HepG2 (cell line): ENCODE measurements at regions not wholly inside any gene's neighbourhood (a gene's known extent, or its start where the extent isn't known, plus 50 kb on each side); places are given as distances from the start of the nearest gene placed in this dataset.
"Not testable (repeated sequence)": the region's sequence is repeated elsewhere in the genome, so short reads cannot be mapped to it uniquely, and the experiment has no call there.

Experiments
- ATAC-seq: fragments of 200-7000 bp; cut with Tn5 transposase; 3 replicates; pipeline ENCODE4 v1.9.1; 2020; ENCODE audit warnings: mild to moderate bottlenecking, moderate library complexity
- BruUV-seq: library from RNA; stranded (reverse); fragments of 400-500 nt; replicated peaks from 2 replicates; lab custom pipeline; 2021; lab: Mats Ljungman, UMichigan
- CTCF ChIA-PET: fragments of 300-600 bp; formaldehyde crosslinking; extraction: SDS; loops from one replicate; lab custom pipeline; 2021; ENCODE audit warnings: low total read pairs, inconsistent platforms, low intra/inter-chr PET ratio; lab: Yijun Ruan, JAX
- POLR2A ChIA-PET: fragments of 350-600 bp; sonication (Branson Sonifier 250); formaldehyde crosslinking; loops from one replicate; lab custom pipeline; 2020; ENCODE audit warnings: antibody characterized with exemption, inconsistent platforms; lab: Yijun Ruan, JAX
- DNase-seq: peaks from one replicate; pipeline ENCODE4 v3.0.0-alpha.2; 2015; ENCODE audit warnings: low spot score
- FAIRE-seq: peaks from 3 replicates; lab custom pipeline; 2011; peaks lifted over from hg19 to GRCh38; lab: Jason Lieb, UNC
- H2AFZ ChIP-seq: one replicate; pipeline ENCODE4 v1.6.1; 2011; ENCODE audit warnings: low read length, inconsistent platforms
- H3K27ac ChIP-seq: fragments of 300-600 bp; 3 replicates; pipeline ENCODE4 v1.8.0; 2011; ENCODE audit warnings: mixed run types, mild to moderate bottlenecking, mixed read lengths, low read length, inconsistent platforms; ENCODE audit not compliant: insufficient read depth; ENCODE audit errors: extremely low read length
- H3K27me3 ChIP-seq, 2 experiments: fragments of 200-600 bp in 1 of 2; 2 replicates in 1 of 2; 3 replicates in 1 of 2; pipeline versions ENCODE4 v1.6.0 to v1.8.0; 2011; ENCODE audit warnings: low read length in 2 of 2, mild to moderate bottlenecking in 2 of 2, moderate library complexity in 2 of 2, inconsistent platforms in 1 of 2; ENCODE audit not compliant: insufficient read depth in 2 of 2, control insufficient read depth in 1 of 2
- H3K36me3 ChIP-seq, 2 experiments: fragments of 200-600 bp in 1 of 2; replicated peaks in 1 of 2; 2 replicates in 1 of 2; 3 replicates in 1 of 2; pipeline versions ENCODE4 v1.5.1 to v1.8.0; 2011; ENCODE audit warnings: low read length in 2 of 2, inconsistent platforms in 1 of 2; ENCODE audit not compliant: insufficient read depth in 2 of 2, control insufficient read depth in 1 of 2
- H3K4me1 ChIP-seq: 2 replicates; pipeline ENCODE4 v1.5.1; 2012; ENCODE audit warnings: low read length, inconsistent platforms; ENCODE audit not compliant: insufficient read depth
- H3K4me2 ChIP-seq: 2 replicates; pipeline ENCODE4 v1.6.0; 2011; ENCODE audit warnings: low read depth, low read length, inconsistent platforms
- H3K4me3 ChIP-seq, 3 experiments: fragments of 200-600 bp in 1 of 3; sonication (generic), shearing (Covaris generic) in 1 of 3; replicated peaks in 1 of 3; 2 replicates each; pipeline ENCODE4 v1.5.1; 2011 to 2016; ENCODE audit warnings: low read length in 3 of 3, inconsistent platforms in 2 of 3, low read depth in 2 of 3, mild to moderate bottlenecking in 2 of 3, control low read depth in 1 of 3, mixed read lengths in 1 of 3; ENCODE audit not compliant: insufficient read depth in 1 of 3
- H3K79me2 ChIP-seq: one replicate; pipeline ENCODE4 v1.6.1; 2011; ENCODE audit warnings: low read length, inconsistent platforms; ENCODE audit not compliant: insufficient read depth
- H3K9ac ChIP-seq: 2 replicates; pipeline ENCODE4 v1.6.0; 2011; ENCODE audit warnings: mild to moderate bottlenecking, low read depth, low read length, inconsistent platforms; ENCODE audit not compliant: insufficient read depth
- H3K9me3 ChIP-seq: 2 replicates; pipeline ENCODE4 v1.5.1; 2012; ENCODE audit warnings: mild to moderate bottlenecking, low read length
- H4K20me1 ChIP-seq: 2 replicates; pipeline ENCODE4 v1.6.0; 2011; ENCODE audit warnings: inconsistent platforms, mild to moderate bottlenecking, low read length, moderate library complexity; ENCODE audit not compliant: insufficient read depth
- WGBS: methylation state at CpG from one replicate; pipeline ENCODE4 v1.1.6; 2017; ENCODE audit warnings: low lambda C conversion rate; 5-methylcytosine and 5-hydroxymethylcytosine counted together
- in situ Hi-C: cut with HindIII; loops from 2 replicates; pipeline ENCODE4 v1.10.0; 2017; ENCODE audit warnings: low pct_unique_long_range_greater_than_20kb; ENCODE audit not compliant: extremely low pct_ligation_motif_present
- intact Hi-C: fragments of 100-400 bp; cut with micrococcal nuclease; formaldehyde crosslinking; loops from one replicate; pipeline ENCODE4 v1.10.0; 2022; ENCODE audit not compliant: unreplicated experiment

- not testable (repeated sequence) for FAIRE-seq
Measured at GRCh38 chrY:22472027-22472426, 68.8 kb downstream of the RBMY1J start.

GRCh38 chrY:22477846-22478245, 74.6 kb downstream of the RBMY1J start:
- BruUV-seq, H3K4me3 ChIP-seq, H3K9me3 ChIP-seq, H3K79me2 ChIP-seq, H2AFZ ChIP-seq, H3K4me1 ChIP-seq, H3K36me3 ChIP-seq, CTCF ChIA-PET, POLR2A ChIA-PET, FAIRE-seq, DNase-seq, H4K20me1 ChIP-seq, intact Hi-C loops, H3K4me2 ChIP-seq, H3K9ac ChIP-seq, in situ Hi-C loops, H3K27me3 ChIP-seq, H3K27ac ChIP-seq, ATAC-seq: not testable (repeated sequence)
- WGBS, result no CpG with 5 or more reads among the region's 2 CpGs

More at GRCh38 chrY:22472027-22472426, 68.8 kb downstream of the RBMY1J start:
- H3K36me3 ChIP-seq, H3K27ac ChIP-seq, DNase-seq, CTCF ChIA-PET, H3K79me2 ChIP-seq, H3K4me3 ChIP-seq, ATAC-seq, H3K9me3 ChIP-seq, in situ Hi-C loops, H3K4me2 ChIP-seq, H2AFZ ChIP-seq, H3K9ac ChIP-seq, H4K20me1 ChIP-seq, BruUV-seq, POLR2A ChIA-PET, H3K4me1 ChIP-seq, intact Hi-C loops, H3K27me3 ChIP-seq: not testable (repeated sequence)
- WGBS, result no CpG with 5 or more reads among the region's 1 CpG

GRCh38 chrY:22484465-22484864, 81.3 kb downstream of the RBMY1J start:
- H3K4me1 ChIP-seq, H3K9ac ChIP-seq, DNase-seq, H4K20me1 ChIP-seq, CTCF ChIA-PET, H3K36me3 ChIP-seq, H3K79me2 ChIP-seq, H3K27ac ChIP-seq, H3K27me3 ChIP-seq, H3K4me2 ChIP-seq, intact Hi-C loops, H2AFZ ChIP-seq, in situ Hi-C loops, BruUV-seq, FAIRE-seq, H3K9me3 ChIP-seq, POLR2A ChIA-PET, H3K4me3 ChIP-seq, ATAC-seq: not testable (repeated sequence)
- WGBS, result no CpG with 5 or more reads among the region's 2 CpGs

GRCh38 chrY:22488688-22489087, 85.5 kb downstream of the RBMY1J start:
- H4K20me1 ChIP-seq, H3K27me3 ChIP-seq, H3K4me1 ChIP-seq, H3K9me3 ChIP-seq, DNase-seq, H3K79me2 ChIP-seq, intact Hi-C loops, CTCF ChIA-PET, H3K36me3 ChIP-seq, H3K4me3 ChIP-seq, BruUV-seq, H3K4me2 ChIP-seq, H3K9ac ChIP-seq, H3K27ac ChIP-seq, ATAC-seq, FAIRE-seq, H2AFZ ChIP-seq, POLR2A ChIA-PET, in situ Hi-C loops: not testable (repeated sequence)
- WGBS, result no CpG with 5 or more reads among the region's 1 CpG
